ENCODE measurements at regions not wholly inside any gene's neighbourhood (a gene's known extent, or its start where the extent isn't known, plus 50 kb on each side); places are given as distances from the start of the nearest gene placed in this dataset.

- TF ChIP-seq, protein P1, sequence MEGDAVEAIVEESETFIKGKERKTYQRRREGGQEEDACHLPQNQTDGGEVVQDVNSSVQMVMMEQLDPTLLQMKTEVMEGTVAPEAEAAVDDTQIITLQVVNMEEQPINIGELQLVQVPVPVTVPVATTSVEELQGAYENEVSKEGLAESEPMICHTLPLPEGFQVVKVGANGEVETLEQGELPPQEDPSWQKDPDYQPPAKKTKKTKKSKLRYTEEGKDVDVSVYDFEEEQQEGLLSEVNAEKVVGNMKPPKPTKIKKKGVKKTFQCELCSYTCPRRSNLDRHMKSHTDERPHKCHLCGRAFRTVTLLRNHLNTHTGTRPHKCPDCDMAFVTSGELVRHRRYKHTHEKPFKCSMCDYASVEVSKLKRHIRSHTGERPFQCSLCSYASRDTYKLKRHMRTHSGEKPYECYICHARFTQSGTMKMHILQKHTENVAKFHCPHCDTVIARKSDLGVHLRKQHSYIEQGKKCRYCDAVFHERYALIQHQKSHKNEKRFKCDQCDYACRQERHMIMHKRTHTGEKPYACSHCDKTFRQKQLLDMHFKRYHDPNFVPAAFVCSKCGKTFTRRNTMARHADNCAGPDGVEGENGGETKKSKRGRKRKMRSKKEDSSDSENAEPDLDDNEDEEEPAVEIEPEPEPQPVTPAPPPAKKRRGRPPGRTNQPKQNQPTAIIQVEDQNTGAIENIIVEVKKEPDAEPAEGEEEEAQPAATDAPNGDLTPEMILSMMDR (IDR thresholded peaks at IDR 0.05), result no peak
- TF ChIP-seq POLR2A (IDR thresholded peaks at IDR 0.05), result no peak
- H3K9me3 ChIP-seq, result no peaks in the 10 kb centered on the region
- H3K36me3 ChIP-seq, result no peaks in the 10 kb centered on the region
- no peaks in the 10 kb centered on the region for H3K4me1 ChIP-seq
- H3K27me3 ChIP-seq, result no peaks in the 10 kb centered on the region
- H3K27ac ChIP-seq, result no peak overlapping the region
- DNase-seq, result no peak
- intact Hi-C loops (cut with DNase I; ENCODE audit: low total_unique reads), result no loop called here
- no peak overlapping the region for H3K4me3 ChIP-seq
Measured at GRCh38 chr15:29636921-29637320, 185.3 kb downstream of the TJP1 start.

GRCh38 chr15:29636140-29636539 is 186.1 kb downstream of the TJP1 start:
- Histone ChIP-seq H3K9me3 (no peaks in the 10 kb centered on the region), H3K27ac (no peak overlapping the region), H3K4me3 (no peak overlapping the region), H3K27me3 (no peaks in the 10 kb centered on the region), H3K36me3 (no peaks in the 10 kb centered on the region), H3K4me1 (no peaks in the 10 kb centered on the region)
- no peak for DNase-seq
- intact Hi-C loops (cut with DNase I; ENCODE audit: low total_unique reads), result no loop called here
- no peak for TF ChIP-seq POLR2A (IDR thresholded peaks at IDR 0.05)
- TF ChIP-seq, protein P1 (IDR thresholded peaks at IDR 0.05), result no peak

DNA sequence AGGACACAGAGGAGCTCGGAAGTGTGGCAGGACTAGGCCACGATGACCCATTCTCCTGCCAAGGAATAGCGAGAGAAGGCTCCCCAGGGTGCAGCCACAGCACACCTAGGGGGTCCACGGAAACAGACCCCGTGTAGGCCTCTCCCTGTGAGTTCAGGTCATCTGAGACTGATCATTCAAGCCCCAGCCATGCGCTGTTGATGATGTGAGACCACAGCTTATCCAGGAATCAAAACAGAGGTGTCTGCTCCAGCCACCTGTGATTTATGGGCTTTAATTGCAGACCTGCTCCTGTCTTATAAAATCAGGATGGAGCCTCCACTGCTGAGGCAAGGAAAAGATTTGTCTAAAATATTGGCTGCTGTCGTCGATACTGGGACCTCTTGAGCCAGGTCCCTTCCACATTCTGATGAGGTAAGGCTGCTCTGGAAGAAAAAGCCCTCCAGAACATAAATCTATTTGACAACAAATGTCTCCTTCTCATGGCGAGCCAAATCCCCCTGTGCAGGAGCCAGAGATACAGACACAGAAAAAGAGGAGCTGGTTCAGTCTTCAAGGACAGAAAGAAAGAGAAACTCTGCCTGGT is 186.7 kb downstream of the TJP1 start:
- H3K36me3 ChIP-seq, result no peaks in the 10 kb centered on the region
- H3K9me3 ChIP-seq, result no peaks in the 10 kb centered on the region
- TF ChIP-seq POLR2A (IDR thresholded peaks at IDR 0.05), result no peak
- TF ChIP-seq, protein P1 (IDR thresholded peaks at IDR 0.05), result no peak
- H3K4me1 ChIP-seq, result no peaks in the 10 kb centered on the region
- intact Hi-C loops (cut with DNase I; ENCODE audit: low total_unique reads), result no loop called here
- no peaks in the 10 kb centered on the region for H3K27me3 ChIP-seq
- H3K4me3 ChIP-seq, result no peak overlapping the region
- no peak for DNase-seq
- H3K27ac ChIP-seq, result no peak overlapping the region

- intact Hi-C loops (cut with DNase I; ENCODE audit: low total_unique reads), result no loop called here
- no peak overlapping the region for H3K27ac ChIP-seq
- H3K4me1 ChIP-seq, result no peaks in the 10 kb centered on the region
- no peak for DNase-seq
- no peaks in the 10 kb centered on the region for H3K36me3 ChIP-seq
- TF ChIP-seq POLR2A (IDR thresholded peaks at IDR 0.05), result no peak
- TF ChIP-seq, protein P1 (IDR thresholded peaks at IDR 0.05), result no peak
- H3K4me3 ChIP-seq, result no peak overlapping the region
- no peaks in the 10 kb centered on the region for H3K27me3 ChIP-seq
- H3K9me3 ChIP-seq, result no peaks in the 10 kb centered on the region
Measured at GRCh38 chr15:29633971-29634370, 188.3 kb downstream of the TJP1 start.

DNA sequence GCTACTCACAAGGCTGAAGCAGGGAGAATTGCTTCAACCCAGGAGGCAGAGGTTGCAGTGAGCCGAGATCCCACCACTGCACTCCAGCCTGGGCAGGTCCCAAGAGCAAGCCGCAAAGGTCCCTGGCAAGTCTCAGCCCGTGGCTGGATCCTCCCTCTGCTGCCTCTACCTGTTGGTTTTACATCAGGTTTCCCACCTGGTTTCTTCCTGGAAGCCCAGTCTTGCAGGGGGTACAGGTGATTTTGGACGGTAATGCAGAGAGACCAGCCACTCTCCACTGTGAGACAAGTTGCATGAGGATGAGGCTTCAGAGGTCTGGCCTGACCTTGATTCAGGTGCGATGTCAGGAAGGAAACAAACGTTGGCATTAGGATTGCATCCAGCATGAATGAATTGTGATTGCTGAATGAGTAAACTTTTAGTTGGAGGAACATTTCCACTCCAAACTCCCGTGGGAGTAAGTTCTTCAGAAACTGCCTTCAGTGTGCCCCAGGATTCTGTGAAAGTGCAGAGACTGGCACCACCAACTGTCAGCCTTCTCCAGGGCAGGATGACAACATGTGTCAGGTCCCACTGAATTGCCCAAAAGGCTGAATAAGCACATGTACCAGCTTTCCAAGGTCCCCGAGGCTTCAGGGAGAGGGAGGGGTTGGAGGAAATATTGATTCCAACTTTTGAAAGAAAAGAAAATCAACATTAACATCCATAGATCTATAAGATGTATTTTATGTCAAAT is 189.4 kb downstream of the TJP1 start:
- DNase-seq, result no peak
- Histone ChIP-seq H3K27ac (no peak overlapping the region), H3K4me1 (no peaks in the 10 kb centered on the region), H3K9me3 (no peaks in the 10 kb centered on the region), H3K4me3 (no peak overlapping the region), H3K27me3 (no peaks in the 10 kb centered on the region), H3K36me3 (no peaks in the 10 kb centered on the region)
- intact Hi-C loops (cut with DNase I; ENCODE audit: low total_unique reads), result no loop called here
- TF ChIP-seq POLR2A (IDR thresholded peaks at IDR 0.05), result no peak
- TF ChIP-seq, protein P1 (IDR thresholded peaks at IDR 0.05), result no peak
